MM.1S (cell line): ENCODE measurements at regions not wholly inside any gene's neighbourhood (a gene's known extent, or its start where the extent isn't known, plus 50 kb on each side); places are given as distances from the start of the nearest gene placed in this dataset.

ENCODE experiments used
- DNase-seq: peaks from one replicate; pipeline ENCODE4 v3.0.0-alpha.2; 2015
- H2AFZ ChIP-seq: fragments of 300-600 bp; sonication (generic); 2 replicates; pipeline ENCODE4 v1.6.0; 2016; ENCODE audit warnings: antibody characterized with exemption, low read length
- H3F3A ChIP-seq: fragments of 300-600 bp; sonication (generic); 2 replicates; pipeline ENCODE4 v1.6.1; 2016; ENCODE audit warnings: mild to moderate bottlenecking, antibody characterized with exemption, low read length, moderate library complexity, mixed read lengths; ENCODE audit not compliant: insufficient read depth
- H3K27ac ChIP-seq: fragments of 300-600 bp; sonication (generic); 2 replicates; pipeline ENCODE4 v1.5.1; 2016; ENCODE audit warnings: mild to moderate bottlenecking, low read length
- H3K27me3 ChIP-seq: fragments of 300-600 bp; sonication (generic); replicated peaks from 2 replicates; pipeline ENCODE4 v1.6.0; 2016; ENCODE audit warnings: low read length; ENCODE audit not compliant: insufficient read depth
- H3K36me3 ChIP-seq: fragments of 300-600 bp; sonication (generic); replicated peaks from 2 replicates; pipeline ENCODE4 v1.6.1; 2016; ENCODE audit warnings: mild to moderate bottlenecking, low read length, mixed read lengths; ENCODE audit not compliant: insufficient read depth
- H3K4me1 ChIP-seq: fragments of 300-600 bp; sonication (generic); 2 replicates; pipeline ENCODE4 v1.6.1; 2016; ENCODE audit warnings: low read length, mixed read lengths
- H3K4me2 ChIP-seq: fragments of 300-600 bp; sonication (generic); 2 replicates; pipeline ENCODE4 v1.6.0; 2016; ENCODE audit warnings: low read depth, low read length
- H3K4me3 ChIP-seq: fragments of 300-600 bp; sonication (generic); 2 replicates; pipeline ENCODE4 v1.5.1; 2016; ENCODE audit warnings: low read length, mixed read lengths
- H3K79me2 ChIP-seq: fragments of 300-600 bp; sonication (generic); 2 replicates; pipeline ENCODE4 v1.6.1; 2016; ENCODE audit warnings: mixed run types, low read length, mixed read lengths
- H3K9ac ChIP-seq: fragments of 300-600 bp; sonication (generic); 2 replicates; pipeline ENCODE4 v1.6.1; 2016; ENCODE audit warnings: low read length, mixed read lengths
- H3K9me2 ChIP-seq: fragments of 300-600 bp; sonication (generic); replicated peaks from 2 replicates; pipeline ENCODE4 v1.6.1; 2016; ENCODE audit warnings: mild to moderate bottlenecking, low read length, mixed read lengths; ENCODE audit not compliant: insufficient read depth
- H3K9me3 ChIP-seq: fragments of 300-600 bp; sonication (generic); replicated peaks from 2 replicates; pipeline ENCODE4 v1.6.1; 2016; ENCODE audit warnings: mild to moderate bottlenecking, low read length, mixed read lengths; ENCODE audit not compliant: insufficient read depth
- H4K20me1 ChIP-seq: fragments of 300-600 bp; sonication (generic); 2 replicates; pipeline ENCODE4 v1.6.1; 2016; ENCODE audit warnings: mild to moderate bottlenecking, low read length, moderate library complexity, mixed read lengths; ENCODE audit not compliant: insufficient read depth
- CTCF ChIP-seq: fragments of 300-600 bp; sonication (generic); IDR thresholded peaks from 2 replicates; pipeline ENCODE4 v1.5.1; 2016; ENCODE audit warnings: antibody characterized with exemption, low read length, mixed read lengths
- EZH2 ChIP-seq: fragments of 300-600 bp; sonication (generic); optimal IDR thresholded peaks from 2 replicates; pipeline ENCODE3; 2017; ENCODE audit warnings: low read depth, mild to moderate bottlenecking, antibody characterized with exemption, low read length, mixed read lengths
- EZH2phosphoT487 ChIP-seq: fragments of 300-600 bp; sonication (generic); IDR thresholded peaks from 2 replicates; pipeline ENCODE4 v1.6.1; 2018; ENCODE audit warnings: antibody characterized with exemption, low read length

- DNase-seq: no peak
- Histone ChIP-seq H2AFZ (no peak overlapping the region), H3F3A (no peaks in the 10 kb centered on the region), H3K27me3 (no peaks in the 10 kb centered on the region), H3K27ac (no peak overlapping the region), H3K4me1 (no peaks in the 10 kb centered on the region), H4K20me1 (no peaks in the 10 kb centered on the region), H3K79me2 (no peaks in the 10 kb centered on the region), H3K36me3 (no peaks in the 10 kb centered on the region), H3K4me3 (no peak overlapping the region), H3K9me3 (no peaks in the 10 kb centered on the region), H3K4me2 (no peak overlapping the region), H3K9ac (no peak overlapping the region), H3K9me2 (no peaks in the 10 kb centered on the region)
- no peak for TF ChIP-seq EZH2
- no peak for TF ChIP-seq EZH2phosphoT487
- no peak for TF ChIP-seq CTCF
These were observed 381.4 kb upstream of the CD180 start for GRCh38 chr5:67578011-67578410.

- no peak for DNase-seq
- no peak overlapping the region for H3K27ac ChIP-seq
- H3K79me2 ChIP-seq: no peaks in the 10 kb centered on the region
- no peaks in the 10 kb centered on the region for H3K9me2 ChIP-seq
- no peaks in the 10 kb centered on the region for H4K20me1 ChIP-seq
- no peaks in the 10 kb centered on the region for H3K36me3 ChIP-seq
- H3K9me3 ChIP-seq: no peaks in the 10 kb centered on the region
- H3K27me3 ChIP-seq: no peaks in the 10 kb centered on the region
- H3K4me3 ChIP-seq: no peak overlapping the region
- H3K4me1 ChIP-seq: no peaks in the 10 kb centered on the region
- no peak overlapping the region for H2AFZ ChIP-seq
- H3K9ac ChIP-seq: no peak overlapping the region
- TF ChIP-seq EZH2 (no peak), EZH2phosphoT487 (no peak), CTCF (no peak)
- H3F3A ChIP-seq: no peaks in the 10 kb centered on the region
- H3K4me2 ChIP-seq: no peak overlapping the region
These were observed 380.8 kb upstream of the CD180 start for GRCh38 chr5:67577424-67577823.

GRCh38 chr5:67576112-67576511 lies 379.5 kb upstream of the CD180 start:
- H3K4me2 ChIP-seq: no peak overlapping the region
- TF ChIP-seq EZH2 (no peak), EZH2phosphoT487 (no peak), CTCF (no peak)
- H3K4me1 ChIP-seq: no peaks in the 10 kb centered on the region
- no peak overlapping the region for H3K9ac ChIP-seq
- no peak overlapping the region for H2AFZ ChIP-seq
- no peak overlapping the region for H3K27ac ChIP-seq
- no peaks in the 10 kb centered on the region for H3K79me2 ChIP-seq
- H3F3A ChIP-seq: no peaks in the 10 kb centered on the region
- H3K36me3 ChIP-seq: no peaks in the 10 kb centered on the region
- no peak for DNase-seq
- no peaks in the 10 kb centered on the region for H3K9me3 ChIP-seq
- H3K9me2 ChIP-seq: no peaks in the 10 kb centered on the region
- H4K20me1 ChIP-seq: no peaks in the 10 kb centered on the region
- no peak overlapping the region for H3K4me3 ChIP-seq
- no peaks in the 10 kb centered on the region for H3K27me3 ChIP-seq

GRCh38 chr5:67575087-67575486 lies 378.5 kb upstream of the CD180 start:
- H3K4me1 ChIP-seq: no peaks in the 10 kb centered on the region
- no peak overlapping the region for H3K4me2 ChIP-seq
- no peaks in the 10 kb centered on the region for H3K9me3 ChIP-seq
- no peak for DNase-seq
- H3K9ac ChIP-seq: no peak overlapping the region
- no peaks in the 10 kb centered on the region for H4K20me1 ChIP-seq
- H3K4me3 ChIP-seq: no peak overlapping the region
- H3K36me3 ChIP-seq: no peaks in the 10 kb centered on the region
- H3K79me2 ChIP-seq: no peaks in the 10 kb centered on the region
- TF ChIP-seq CTCF: no peak
- TF ChIP-seq EZH2: no peak
- no peak for TF ChIP-seq EZH2phosphoT487
- no peak overlapping the region for H3K27ac ChIP-seq
- no peak overlapping the region for H2AFZ ChIP-seq
- no peaks in the 10 kb centered on the region for H3K27me3 ChIP-seq
- no peaks in the 10 kb centered on the region for H3K9me2 ChIP-seq
- no peaks in the 10 kb centered on the region for H3F3A ChIP-seq
